Peyer's patch (tissue), 4 donors: ENCODE measurements at regions not wholly inside any gene's neighbourhood (a gene's known extent, or its start where the extent isn't known, plus 50 kb on each side); places are given as distances from the start of the nearest gene placed in this dataset.

Source experiments
- POLR2A ChIP-seq, 2 donors: fragments of 450-650 bp; IDR thresholded peaks; one replicate each; pipeline ENCODE4 v1.5.1; 2017; ENCODE audit warnings: antibody characterized with exemption in 2 of 2, mild to moderate bottlenecking in 2 of 2, moderate library complexity in 2 of 2
- TF ChIP-seq, protein P1 (sequence below), 6 experiments: fragments of 450-650 bp in 4 of 6; fragments of 200-600 bp in 2 of 6; sonication (generic) in 1 of 6; IDR thresholded peaks; one replicate each; pipeline ENCODE4 v1.5.1; 2017 to 2019; ENCODE audit warnings: antibody characterized with exemption in 6 of 6, mild to moderate bottlenecking in 3 of 6, moderate library complexity in 1 of 6

DNA sequence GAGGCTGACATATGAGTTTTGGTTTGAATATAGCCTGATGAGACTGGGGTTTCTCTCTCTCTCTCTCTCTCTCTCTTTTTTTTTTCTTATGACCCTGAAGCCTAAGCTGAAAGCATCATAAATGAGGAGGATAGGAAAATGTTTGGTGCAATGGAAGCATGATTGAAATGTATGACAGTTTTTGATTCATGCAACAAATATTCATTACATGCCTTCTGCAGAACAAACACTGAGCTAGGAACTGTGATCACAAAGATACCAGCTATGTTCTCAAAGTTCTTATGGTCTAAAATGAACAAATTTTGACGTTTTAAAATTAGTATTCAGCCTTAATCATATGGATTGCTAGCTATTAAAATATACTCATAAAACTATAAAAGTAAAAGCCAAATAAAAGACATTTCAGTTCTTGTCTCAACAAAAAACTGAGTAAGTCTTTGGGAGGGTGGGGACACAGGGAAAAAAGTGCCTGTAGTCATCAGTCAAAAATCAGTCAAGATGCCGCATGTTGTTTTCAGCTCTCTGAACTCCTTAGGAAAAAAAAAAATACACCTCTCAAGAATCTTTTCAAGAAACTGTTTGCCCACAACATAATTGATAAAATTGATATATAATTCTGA, 57.2 kb downstream of the NKX6-1 start:
- TF ChIP-seq, protein P1, sequence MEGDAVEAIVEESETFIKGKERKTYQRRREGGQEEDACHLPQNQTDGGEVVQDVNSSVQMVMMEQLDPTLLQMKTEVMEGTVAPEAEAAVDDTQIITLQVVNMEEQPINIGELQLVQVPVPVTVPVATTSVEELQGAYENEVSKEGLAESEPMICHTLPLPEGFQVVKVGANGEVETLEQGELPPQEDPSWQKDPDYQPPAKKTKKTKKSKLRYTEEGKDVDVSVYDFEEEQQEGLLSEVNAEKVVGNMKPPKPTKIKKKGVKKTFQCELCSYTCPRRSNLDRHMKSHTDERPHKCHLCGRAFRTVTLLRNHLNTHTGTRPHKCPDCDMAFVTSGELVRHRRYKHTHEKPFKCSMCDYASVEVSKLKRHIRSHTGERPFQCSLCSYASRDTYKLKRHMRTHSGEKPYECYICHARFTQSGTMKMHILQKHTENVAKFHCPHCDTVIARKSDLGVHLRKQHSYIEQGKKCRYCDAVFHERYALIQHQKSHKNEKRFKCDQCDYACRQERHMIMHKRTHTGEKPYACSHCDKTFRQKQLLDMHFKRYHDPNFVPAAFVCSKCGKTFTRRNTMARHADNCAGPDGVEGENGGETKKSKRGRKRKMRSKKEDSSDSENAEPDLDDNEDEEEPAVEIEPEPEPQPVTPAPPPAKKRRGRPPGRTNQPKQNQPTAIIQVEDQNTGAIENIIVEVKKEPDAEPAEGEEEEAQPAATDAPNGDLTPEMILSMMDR (IDR thresholded peaks at IDR 0.05), result no peak
- no peak for TF ChIP-seq POLR2A (IDR thresholded peaks at IDR 0.05)
